ENCODE measurements at regions not wholly inside any gene's neighbourhood (a gene's known extent, or its start where the extent isn't known, plus 50 kb on each side); places are given as distances from the start of the nearest gene placed in this dataset.
A peak's percentile ranks its signal among the peaks of the same experiment; 100 is the strongest.

GRCh38 chr6:84547341-84547801, 217.0 kb downstream of the TBX18 start (continued):
- TF ChIP-seq CHAMP1 (IDR thresholded peaks at IDR 0.05), result 0 out of 2 replicates have a peak, but pooled peaks have one; percentile 46
- peak; percentile 24; the same call in 1 of the 2 replicates for TF ChIP-seq ZKSCAN8 (CRISPR knock-in tag; IDR thresholded peaks at IDR 0.05)
- TF ChIP-seq MAFG (tag; conservative IDR thresholded peaks at IDR 0.05), result peak; percentile 92
- 0 out of 2 replicates have a peak, but pooled peaks have one; percentile 45 for TF ChIP-seq MBD2 (IDR thresholded peaks at IDR 0.05; ENCODE audit: borderline replicate concordance, low read depth)
- no peak for TF ChIP-seq ZBTB1 (CRISPR knock-in tag; IDR thresholded peaks at IDR 0.05; ENCODE audit: borderline replicate concordance, low read depth)
- TF ChIP-seq EHMT2 (IDR thresholded peaks at IDR 0.05), result no peak
- TF ChIP-seq, protein P1, sequence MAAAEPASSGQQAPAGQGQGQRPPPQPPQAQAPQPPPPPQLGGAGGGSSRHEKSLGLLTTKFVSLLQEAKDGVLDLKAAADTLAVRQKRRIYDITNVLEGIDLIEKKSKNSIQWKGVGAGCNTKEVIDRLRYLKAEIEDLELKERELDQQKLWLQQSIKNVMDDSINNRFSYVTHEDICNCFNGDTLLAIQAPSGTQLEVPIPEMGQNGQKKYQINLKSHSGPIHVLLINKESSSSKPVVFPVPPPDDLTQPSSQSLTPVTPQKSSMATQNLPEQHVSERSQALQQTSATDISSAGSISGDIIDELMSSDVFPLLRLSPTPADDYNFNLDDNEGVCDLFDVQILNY (CRISPR knock-in tag; IDR thresholded peaks at IDR 0.05), result no peak
- peak; percentile 68; the same call in 1 of the 2 replicates for TF ChIP-seq CC2D1A (IDR thresholded peaks at IDR 0.05)
- peak; percentile 51; the same call in 1 of the 2 replicates for TF ChIP-seq MAFF (IDR thresholded peaks at IDR 0.05; ENCODE audit: low read length)
- TF ChIP-seq NBN (IDR thresholded peaks at IDR 0.05; ENCODE audit: low read depth), result peak; percentile 84; the same call in 1 of the 2 replicates
- TF ChIP-seq, protein P2, sequence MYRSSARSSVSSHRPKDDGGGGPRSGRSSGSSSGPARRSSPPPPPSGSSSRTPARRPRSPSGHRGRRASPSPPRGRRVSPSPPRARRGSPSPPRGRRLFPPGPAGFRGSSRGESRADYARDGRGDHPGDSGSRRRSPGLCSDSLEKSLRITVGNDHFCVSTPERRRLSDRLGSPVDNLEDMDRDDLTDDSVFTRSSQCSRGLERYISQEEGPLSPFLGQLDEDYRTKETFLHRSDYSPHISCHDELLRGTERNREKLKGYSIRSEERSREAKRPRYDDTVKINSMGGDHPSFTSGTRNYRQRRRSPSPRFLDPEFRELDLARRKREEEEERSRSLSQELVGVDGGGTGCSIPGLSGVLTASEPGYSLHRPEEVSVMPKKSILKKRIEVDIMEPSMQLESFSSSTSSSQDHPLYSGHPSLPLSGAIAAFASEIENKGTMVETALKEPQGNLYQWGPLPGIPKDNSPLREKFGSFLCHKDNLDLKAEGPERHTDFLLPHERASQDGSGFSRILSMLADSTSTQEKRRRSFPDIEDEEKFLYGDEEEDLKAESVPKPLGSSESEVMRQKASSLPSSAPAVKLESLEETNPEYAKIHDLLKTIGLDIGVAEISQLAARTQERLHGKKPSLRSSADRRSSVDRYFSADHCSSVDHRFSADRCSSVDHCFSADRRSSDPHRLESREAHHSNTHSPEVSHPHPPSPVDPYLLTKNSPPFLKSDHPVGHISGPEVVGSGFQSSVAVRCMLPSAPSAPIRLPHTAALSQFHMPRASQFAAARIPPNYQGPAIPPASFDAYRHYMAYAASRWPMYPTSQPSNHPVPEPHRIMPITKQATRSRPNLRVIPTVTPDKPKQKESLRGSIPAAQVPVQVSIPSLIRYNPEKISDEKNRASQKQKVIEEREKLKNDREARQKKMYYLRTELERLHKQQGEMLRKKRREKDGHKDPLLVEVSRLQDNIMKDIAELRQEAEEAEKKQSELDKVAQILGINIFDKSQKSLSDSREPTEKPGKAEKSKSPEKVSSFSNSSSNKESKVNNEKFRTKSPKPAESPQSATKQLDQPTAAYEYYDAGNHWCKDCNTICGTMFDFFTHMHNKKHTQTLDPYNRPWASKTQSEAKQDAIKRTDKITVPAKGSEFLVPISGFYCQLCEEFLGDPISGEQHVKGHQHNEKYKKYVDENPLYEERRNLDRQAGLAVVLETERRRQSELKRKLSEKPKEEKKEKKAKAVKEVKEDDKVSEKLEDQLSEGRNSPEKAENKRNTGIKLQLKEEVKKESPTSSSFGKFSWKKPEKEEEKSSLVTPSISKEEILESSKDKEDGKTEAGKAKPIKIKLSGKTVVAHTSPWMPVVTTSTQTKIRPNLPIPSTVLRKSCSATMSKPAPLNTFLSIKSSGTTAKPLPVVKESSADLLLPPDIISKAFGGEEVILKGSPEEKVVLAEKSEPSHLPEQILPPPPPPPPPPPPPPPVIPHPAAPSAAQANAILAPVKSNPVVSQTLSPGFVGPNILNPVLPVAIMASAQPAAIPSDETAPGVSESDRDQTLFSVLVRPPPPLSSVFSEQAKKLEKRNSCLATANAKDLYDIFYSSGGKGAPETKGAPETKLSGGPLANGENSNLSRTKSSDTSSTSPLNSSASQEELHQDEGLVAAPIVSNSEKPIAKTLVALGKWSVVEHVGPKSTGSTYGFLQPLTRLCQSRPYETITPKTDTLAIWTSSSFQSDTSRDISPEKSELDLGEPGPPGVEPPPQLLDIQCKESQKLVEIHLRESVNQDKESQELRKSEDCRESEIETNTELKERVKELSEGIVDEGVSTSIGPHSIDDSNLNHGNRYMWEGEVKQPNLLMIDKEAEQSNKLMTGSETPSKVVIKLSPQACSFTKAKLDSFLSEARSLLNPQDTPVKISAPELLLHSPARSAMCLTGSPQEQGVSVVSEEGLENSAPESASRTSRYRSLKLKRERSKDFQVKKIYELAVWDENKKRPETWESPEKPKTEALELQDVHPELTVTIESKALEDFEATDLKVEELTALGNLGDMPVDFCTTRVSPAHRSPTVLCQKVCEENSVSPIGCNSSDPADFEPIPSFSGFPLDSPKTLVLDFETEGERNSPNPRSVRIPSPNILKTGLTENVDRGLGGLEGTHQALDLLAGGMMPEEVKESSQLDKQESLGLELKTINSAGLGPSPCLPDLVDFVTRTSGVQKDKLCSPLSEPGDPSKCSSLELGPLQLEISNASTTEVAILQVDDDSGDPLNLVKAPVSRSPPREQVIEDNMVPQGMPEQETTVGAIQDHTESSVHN (IDR thresholded peaks at IDR 0.05; ENCODE audit: borderline replicate concordance in 1 of 2, low read depth in 1 of 2), result peak; percentile 49 to 76; a peak in 1 of 4 replicates
- peak; percentile 75 for TF ChIP-seq ZNF316 (IDR thresholded peaks at IDR 0.05)
- no peak for TF ChIP-seq HSF4 (CRISPR knock-in tag; IDR thresholded peaks at IDR 0.05; ENCODE audit: borderline replicate concordance)
- peak; percentile 73 for TF ChIP-seq BHLHE40 (IDR thresholded peaks at IDR 0.05; ENCODE audit: low read length)
- peak; percentile 98 for TF ChIP-seq ARID1B (IDR thresholded peaks at IDR 0.05)
- peak; percentile 80 for TF ChIP-seq BACH1 (tag; IDR thresholded peaks at IDR 0.05)
- TF ChIP-seq ZNF785 (CRISPR knock-in tag; IDR thresholded peaks at IDR 0.05), result no peak
- TF ChIP-seq MECOM (CRISPR knock-in tag; IDR thresholded peaks at IDR 0.05), result peak; percentile 55; the same call in 1 of the 2 replicates
- TF ChIP-seq SMAD4 (CRISPR knock-in tag; conservative IDR thresholded peaks at IDR 0.05), result peak; percentile 90

Data from K562 (cell line).